Left renal cortex interstitium (tissue), 4 donors: ENCODE measurements at regions not wholly inside any gene's neighbourhood (a gene's known extent, or its start where the extent isn't known, plus 50 kb on each side); places are given as distances from the start of the nearest gene placed in this dataset.

Experiments
- DNase-seq, 4 donors: peaks; one replicate each; pipeline ENCODE4 v3.0.0-alpha.2; 2013; ENCODE audit warnings: low read depth in 4 of 4, low spot score in 2 of 4, missing footprints in 1 of 4

DNA sequence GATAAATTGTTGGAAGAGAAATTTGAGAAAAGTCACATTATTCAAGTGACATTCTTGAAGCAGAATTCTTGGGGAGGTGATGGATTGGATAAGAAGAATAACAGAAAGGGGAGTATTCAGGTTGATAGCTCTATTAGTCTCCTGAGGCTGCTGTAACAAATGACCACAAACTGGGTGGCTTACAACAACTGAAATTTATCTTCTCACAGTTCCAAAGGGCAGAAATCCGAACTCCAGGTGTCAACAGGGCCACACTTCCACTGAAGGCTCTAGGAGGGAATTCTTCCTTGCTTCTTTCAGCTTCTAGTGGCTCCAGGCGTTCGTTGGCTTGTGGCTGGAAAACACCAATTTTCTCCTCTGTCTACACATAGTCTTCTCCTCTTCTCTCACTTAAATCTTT lies 99.8 kb downstream of the TES start:
- peak in 3 of 4 donors; percentile 25 to 39 (median 28) for DNase-seq

DNA sequence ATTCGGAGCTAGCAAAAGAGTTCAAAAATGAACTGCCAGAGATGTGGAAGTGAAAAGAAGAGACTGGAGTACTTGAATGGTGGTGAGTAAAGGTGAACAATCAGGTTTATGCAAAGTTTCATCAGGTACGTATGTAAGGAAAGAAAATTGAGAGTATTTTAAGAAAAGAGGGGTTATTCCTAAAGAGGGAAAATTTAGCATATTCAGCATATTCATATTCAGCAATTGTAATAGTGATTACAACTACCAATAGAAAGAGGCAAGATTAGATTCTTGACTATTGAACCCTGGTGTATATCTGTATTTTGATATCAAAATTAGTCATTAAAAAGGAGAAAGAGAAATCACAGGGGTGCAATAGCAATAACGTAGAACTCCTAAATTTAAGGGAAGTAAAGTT lies 100.9 kb downstream of the TES start:
- no peak for DNase-seq

DNA sequence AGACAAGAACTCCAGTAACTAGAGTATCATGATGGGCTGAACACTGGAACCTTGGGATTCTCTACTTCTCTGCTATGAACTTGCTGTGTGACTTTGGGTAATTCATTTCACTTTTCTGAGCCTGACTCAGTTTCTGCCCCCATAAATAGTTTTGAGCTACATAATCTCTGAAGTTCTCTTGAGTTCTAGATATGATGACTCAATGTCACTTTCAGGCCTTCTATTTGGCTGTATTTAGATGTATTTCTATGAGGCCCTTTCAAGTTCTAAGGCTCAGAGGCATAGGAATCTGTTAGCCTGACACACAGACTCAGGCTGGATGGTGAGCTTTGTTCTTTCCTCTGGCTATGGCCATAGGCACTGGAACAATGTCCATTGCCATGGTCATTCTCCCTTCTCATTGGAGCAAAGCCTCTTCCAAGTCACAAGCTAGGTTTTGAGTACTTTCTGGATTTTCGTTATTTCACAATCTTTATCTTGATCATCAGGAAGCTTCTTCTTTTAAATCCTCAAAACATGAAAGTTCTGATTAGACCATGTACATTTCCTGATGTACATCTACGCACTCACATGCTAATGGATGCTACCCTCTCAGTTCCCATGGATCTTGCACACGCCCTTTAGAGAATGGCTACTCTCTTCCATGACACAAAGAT lies 101.6 kb downstream of the TES start:
- DNase-seq, result no peak

DNA sequence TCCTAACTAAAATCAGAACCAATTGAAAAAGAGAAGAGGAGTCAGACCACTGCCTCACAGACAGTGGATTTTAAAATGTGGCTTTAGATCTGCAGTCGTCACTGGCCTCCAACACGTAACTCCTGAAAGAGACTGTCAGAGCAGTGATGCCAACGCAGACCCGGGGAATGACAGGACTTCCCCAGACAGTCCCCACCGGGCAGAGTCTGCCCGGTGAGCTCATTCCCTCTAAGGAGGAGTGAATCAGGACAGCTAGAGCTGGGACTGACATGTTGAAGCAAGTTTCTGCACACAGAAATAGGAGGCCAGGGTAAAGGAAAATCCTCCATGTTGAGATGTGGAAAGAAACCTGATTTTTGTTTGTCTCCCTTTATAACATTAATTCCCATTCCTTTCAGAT lies 105.0 kb downstream of the TES start:
- DNase-seq, result no peak

DNA sequence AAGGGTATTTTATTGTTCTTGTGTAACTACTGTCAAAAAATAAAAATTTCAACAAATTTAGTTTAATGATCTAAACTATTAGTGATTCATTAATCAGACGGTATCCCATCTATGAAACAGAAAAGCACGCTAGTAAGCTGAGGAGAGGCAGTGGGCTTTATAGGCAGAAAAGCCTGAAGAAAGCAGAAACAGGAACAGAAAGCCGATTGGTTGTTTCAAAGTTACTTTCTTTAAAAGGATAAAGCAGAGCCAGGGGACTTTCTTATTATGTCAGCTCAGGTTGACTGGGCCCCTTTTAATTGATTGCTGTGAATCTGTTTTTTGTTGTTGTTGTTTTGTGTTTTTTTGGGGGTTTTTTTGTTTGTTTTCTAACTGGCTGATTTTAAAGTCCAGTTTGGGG lies 105.5 kb downstream of the TES start:
- no peak for DNase-seq

DNA sequence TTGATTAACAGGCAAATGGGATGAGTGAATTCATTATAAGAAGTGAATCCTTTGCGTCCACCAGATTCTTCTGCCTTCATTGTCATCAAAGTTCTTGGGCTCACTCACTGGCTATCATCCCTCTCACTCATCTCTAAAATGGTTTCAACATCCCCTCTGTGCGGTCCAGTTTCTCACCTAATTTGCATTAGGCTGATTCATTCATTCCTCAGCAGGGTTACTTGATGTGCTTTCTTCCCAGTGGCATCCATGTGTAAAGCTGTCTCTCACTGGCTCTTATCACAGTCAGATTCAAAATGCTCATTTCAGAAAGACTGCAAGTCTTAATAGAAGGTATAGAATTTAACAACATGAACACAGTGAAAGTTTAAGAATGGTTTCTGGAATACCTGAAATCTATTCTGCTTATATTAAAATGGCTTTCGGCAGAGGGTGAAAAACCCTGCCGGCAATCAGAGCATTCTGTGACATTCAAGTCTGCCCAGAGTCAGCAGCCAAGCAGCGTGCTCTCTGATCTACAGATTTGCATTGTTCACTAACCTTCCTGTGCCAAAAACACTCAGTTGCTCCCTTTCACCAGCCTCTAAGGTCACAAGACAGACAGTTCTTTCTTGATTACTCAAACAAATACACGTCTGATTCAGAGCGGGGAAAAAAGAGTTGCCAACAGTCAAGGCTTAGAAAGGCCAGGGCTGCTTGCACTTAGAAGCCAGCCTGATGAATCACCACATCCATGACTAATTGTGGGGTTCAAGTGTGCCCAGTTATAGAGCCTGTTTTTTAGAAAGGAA lies 106.7 kb downstream of the TES start:
- no peak for DNase-seq

DNA sequence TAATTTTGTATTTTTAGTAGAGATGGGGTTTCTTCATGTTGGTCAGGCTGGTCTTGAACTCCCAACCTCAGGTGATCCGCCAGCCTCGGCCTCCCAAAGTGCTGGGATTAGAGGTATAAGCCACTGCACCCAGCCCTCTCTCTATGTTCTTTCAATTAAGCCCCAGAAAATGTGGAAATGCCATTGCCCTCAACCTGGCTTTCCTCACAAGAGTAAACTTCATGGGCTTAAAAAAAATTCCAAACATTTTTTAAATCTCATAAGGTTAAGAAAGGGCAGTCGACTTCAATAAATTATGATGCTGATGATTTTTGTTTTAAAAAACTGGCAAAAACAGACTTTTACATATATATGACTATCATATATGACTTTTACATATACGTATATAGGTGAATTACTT lies 107.6 kb downstream of the TES start:
- DNase-seq, result no peak

DNA sequence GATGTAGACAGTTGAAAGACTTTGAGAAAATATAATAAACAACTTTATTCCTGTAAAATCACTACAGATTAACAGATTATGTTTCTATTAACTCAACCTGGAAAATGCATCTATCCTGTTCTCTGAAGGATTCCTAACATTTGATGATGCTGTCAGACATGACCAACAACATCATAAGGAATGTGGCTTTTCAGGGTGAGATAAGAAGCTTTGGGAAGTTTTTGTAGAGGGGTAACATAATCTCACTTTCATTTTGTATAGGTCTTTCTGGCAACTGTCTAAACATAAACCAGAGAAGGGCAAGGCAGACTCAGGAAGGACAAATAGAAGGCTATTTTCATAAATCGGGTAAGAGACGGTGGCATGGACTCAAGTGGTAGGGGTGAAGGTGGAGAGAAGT lies 112.2 kb downstream of the TES start:
- DNase-seq, result no peak

DNA sequence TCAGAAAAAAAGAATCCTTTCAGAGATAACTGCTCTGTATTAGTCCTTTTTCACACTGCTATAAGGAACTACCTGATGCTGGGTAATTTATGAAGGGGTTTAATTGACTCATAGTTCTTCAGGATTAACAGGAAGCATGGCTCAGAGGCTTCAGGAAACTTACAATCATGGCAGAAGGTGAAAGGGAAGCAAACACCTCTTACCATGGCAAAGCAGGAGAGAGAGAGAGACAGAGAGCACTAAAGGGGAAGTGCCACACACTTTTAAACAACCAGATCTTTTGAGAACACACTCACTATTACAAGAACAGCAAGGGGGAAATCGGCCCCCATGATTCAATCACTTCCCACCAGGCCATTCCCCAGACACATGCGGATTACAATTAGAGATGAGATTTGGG lies 114.2 kb downstream of the TES start:
- no peak for DNase-seq

DNA sequence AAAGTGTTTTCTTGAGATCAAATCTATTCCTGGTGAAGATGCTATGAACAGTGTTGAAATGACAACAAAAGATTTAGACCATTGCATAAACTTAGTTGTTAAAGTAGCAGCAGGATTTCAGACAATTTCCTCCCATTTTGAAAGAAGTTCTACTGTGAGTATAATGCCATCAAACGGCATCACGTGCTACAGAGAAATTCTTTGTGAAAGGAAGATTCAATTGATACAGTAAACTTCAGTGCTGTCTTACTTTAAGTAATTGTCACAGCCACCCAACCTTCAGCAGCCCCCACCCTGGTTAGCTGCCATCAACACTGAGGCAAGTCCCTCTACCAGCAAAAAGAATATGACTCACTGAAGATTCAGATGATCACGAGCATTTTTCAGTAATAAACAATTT lies 115.2 kb downstream of the TES start:
- no peak for DNase-seq

DNA sequence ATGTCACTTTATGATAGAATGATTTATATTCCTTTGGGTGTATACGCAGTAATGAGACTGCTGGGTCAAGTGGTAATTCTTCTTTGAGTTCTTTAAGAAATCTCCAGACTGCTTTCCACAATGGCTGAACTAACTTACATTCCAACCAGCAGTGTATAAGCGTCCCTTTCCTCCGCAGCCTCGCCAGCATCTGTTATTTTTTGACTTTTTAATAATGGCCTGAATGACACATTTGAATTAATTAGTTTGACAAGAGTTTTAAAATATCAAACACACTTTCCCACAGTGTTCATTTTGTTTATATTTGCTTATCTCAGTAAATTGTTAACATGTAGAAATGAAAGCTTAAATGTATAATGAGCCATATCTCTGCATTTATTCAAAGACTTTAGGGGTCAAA lies 116.8 kb downstream of the TES start:
- DNase-seq, result no peak

DNA sequence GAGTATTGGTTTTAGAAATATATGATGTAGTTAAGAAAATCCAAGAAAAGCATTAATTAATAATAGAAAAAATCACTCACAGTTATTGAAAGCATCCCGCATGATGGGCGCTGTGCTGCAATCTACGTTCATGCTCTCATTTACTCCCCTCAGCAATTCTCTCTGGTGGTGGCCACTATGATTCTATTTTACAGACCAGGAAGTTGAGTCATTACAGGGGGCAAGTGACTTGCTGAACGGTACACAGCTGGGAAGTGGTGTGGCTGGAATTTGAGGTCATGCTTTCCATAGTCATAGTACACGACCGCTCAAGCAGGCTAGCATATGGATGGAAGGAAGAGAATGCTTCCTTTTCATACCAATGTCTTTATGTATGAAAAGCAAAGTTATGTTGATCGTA lies 117.4 kb downstream of the TES start:
- DNase-seq, result no peak

DNA sequence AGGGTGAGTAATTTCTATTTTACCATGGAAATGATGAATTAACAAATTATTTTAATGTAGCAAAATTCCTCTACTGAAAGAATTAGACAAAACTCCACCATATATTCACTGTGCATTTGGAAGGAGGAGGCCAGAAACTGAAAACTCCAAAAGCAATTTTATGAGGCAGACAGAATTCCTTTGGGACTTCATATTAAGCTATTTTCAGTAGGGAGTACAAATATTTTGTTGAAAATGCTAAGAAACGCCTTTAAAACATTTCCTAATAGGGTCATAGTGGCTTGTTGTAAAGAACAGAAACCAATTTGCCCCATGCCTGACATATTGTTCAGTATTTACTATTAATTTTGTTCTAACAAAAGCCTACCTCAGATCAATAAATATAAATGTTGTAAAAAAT lies 117.8 kb downstream of the TES start:
- no peak for DNase-seq

DNA sequence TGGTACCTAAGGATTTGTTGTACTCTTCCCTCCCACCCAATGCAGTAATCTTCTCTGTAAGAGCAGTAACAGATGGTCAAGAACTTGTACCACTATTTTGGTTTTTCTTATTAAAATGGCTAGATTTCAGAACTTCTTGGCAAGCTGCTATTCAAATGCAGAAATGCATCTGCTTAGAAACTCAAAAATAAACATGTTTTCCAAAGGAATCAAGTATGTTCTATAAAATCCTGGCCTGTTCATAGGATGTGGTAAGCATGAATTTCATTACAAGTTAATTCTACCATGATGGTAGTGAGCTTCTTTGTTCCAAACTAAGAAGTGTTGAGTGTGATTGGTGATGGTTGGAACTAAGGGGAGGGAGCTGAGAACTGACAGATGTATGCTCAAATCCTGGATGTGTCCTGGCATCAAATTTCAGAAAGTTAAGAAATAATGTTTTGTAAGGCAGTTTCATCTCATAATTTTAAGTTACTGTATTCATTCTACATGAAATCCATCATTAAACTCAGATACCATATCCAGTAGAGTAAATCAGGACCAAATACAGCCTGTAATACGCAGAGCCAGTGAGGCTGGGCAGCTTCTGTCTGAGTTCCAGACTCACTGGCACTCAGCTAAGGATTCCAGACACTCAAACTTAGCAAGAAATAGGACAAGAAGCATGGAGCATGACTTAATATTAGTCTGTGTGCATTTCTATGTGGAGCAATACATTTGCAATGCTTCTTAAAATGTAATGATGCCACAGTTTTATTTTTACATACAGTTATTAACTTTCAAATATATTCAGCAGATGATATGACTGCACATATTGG lies 119.6 kb downstream of the TES start:
- DNase-seq, result no peak

DNA sequence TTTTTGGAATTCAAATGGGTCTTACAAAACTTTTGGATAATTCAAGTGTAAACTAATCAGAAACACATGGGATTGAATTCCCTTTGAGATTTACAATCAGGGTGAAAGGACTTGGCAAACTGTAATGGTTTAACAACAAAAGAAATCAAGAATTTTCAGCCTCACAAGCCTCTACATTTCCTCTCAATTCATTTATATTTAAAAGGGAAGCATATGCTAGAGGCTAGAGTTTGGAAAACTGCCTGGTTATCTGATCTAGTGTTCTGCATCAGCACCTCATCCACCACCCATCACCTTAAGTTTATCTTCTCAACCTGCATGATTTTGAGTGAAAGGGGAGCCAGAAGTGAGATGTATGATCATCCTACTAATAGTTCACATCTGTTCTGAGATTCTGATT lies 120.7 kb downstream of the TES start:
- no peak for DNase-seq

DNA sequence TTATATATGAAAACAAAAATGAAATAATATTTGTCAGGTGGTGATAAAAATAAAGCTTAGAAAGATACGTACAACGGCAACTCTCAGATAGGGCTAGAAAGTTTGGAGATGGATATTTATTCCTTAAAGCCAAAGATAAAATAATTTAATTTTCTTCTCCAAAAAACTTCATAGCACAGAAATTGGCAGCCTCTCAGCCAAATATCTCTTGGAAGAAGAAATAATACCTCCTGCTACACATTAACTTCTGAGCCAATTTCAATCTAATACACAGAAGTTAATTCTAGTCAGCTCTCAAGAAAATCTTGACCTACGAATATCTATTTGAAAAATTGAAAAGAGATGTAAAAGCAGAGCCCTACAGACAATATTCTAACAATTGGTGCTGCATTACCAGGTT lies 122.4 kb downstream of the TES start:
- no peak for DNase-seq

DNA sequence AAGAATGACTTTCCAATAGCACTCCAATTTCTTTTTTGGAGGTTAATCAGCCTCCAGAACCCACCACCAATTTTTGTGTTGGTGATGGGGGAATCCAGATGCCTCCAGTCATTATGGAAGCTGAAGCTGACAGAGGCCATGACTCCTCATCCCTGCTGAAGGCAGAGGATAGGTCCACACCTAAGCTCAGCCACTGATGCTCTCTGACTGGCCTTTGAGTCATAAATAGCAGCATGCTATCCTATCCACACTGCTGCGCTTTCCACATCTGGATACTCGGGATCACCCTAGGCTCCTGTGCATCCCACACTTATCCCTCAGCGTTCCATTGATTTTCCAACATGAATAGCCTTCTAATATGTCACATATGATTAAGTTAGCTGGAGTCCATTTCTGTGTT lies 124.2 kb downstream of the TES start:
- DNase-seq, result no peak

DNA sequence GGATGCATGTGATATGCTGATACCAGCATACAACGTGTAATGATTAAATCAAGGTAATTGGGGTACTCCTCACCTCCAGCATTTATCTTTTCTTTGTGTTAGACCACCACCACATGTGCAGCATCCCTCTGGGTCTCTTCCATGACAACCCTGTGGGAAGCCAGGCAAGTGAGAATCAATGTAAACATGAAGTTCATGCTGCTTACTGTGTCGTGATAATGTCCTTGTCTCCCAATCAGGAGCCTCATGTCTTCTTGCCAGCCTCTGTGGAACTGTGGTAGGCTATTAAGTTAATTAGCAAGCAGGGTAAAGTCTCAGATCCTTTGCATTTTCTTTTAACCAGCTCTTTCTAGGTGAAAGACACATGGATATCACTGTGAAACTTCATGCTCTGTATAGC lies 126.7 kb downstream of the TES start:
- DNase-seq, result no peak

DNA sequence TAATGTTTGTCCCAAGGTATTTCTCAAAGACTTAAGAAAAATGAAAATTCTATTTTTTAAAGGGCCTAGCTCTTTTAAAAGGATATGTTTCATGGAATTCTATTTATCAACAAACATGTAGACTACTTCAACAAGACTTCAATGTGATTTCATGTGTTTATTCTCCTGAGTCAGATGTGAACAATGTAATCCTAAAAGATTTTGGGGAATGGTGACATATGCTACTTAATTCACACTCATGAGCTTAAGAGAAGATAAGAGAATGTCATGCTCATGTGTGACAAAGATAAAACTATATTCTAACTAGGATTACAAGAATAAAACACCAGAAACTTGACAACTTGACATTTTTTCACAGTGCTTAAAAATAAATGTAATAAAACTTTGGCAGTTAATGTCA lies 127.5 kb downstream of the TES start:
- DNase-seq, result no peak

DNA sequence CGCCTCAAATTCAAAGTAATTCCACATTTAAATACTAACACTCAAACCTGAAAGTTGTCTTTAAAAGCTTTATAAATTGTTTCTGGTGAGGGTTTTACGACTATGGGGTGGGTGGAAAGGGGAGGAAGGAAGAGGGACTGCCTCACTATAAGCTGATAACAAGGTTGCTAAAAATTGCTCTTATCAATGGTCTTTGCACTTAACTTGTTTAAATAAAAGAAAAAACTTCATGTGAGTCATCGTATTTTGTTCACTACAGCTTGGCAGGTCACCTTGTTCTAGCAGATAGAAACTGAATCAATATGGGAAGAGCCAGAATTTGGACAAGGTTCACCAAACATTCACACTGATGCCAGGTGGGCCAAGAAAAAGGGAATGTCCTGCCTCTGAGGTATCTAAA lies 129.2 kb downstream of the TES start:
- DNase-seq, result no peak

DNA sequence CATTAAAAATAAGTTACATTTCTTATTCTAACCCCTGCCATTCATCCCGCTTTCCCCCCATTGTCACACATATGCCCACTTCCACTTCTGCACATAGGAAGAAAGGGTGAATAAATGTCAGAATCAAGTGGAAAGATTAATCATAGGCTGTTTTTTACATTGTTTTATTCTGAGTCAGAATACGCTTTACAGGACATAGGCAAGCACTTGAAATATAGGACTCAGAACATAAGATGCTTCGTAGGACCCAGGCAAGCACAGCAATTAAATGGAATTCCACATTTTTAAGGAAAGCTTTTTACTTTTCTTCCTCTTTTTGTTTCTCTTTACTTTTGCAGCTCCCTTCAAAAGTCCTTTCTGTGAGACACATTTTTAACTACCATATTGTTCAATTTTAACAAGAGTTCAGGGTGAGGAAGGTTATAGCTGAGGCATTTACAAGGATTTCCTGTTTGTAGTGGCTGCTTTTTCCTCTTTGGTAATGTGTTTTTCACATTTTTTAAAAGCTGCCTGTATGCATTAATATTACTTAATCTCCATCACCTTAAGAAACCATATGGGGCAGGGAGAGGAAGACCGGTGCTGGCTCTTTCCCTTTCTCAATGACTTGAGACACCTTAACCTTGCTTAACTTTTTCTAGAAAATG lies 130.0 kb downstream of the TES start:
- no peak for DNase-seq
